Body of pancreas (tissue), 4 donors: ENCODE measurements at regions not wholly inside any gene's neighbourhood (a gene's known extent, or its start where the extent isn't known, plus 50 kb on each side); places are given as distances from the start of the nearest gene placed in this dataset.

ENCODE experiments used
- POLR2A ChIP-seq, 3 donors: fragments of 450-650 bp; IDR thresholded peaks; one replicate each; pipeline ENCODE4 v1.6.1; 2016; ENCODE audit warnings: antibody characterized with exemption in 3 of 3, mild to moderate bottlenecking in 2 of 3
- TF ChIP-seq, protein P1 (sequence below), 7 experiments: fragments of 450-650 bp in 4 of 7; fragments of 200-600 bp in 3 of 7; sonication (generic) in 3 of 7; IDR thresholded peaks; one replicate each; pipeline ENCODE4 v1.5.1; 2016 to 2019; ENCODE audit warnings: antibody characterized with exemption in 7 of 7

DNA sequence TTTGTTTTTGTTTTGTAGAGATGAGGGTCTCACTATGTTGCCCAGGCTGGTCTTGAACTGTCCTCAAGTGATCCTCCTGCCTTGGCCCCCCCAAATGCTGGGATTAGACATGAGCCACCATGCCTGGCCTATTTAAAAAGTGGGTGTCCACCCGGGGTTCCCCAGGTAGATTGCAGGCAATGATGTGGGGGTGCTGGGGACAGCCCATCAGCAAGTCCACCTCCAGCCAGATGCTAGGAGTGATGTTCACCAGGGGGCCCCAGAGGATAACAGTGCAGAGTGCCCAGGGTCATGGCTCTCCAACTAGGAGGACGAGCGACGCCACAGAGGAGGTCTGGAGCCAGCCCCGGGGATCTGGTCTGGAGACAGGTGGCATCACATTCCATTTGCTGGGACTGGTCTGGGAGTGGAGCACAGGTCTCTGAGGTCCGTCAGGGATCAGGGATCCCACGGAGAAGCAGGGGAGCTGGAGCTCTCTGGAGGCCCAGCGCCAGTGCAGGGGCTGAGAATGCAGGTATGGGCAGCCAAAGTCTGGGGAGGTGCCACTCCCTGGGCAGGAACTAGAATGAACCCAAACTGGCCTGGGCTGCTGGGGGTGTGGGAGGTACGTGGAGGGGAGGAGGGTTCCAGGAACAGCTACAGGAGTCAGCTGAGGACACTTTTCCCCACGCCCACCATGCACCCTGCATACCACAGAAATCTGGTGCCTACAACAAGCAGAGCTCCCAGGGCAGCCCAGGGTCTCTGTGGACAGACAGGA, 51.2 kb upstream of the PCSK6 start:
- TF ChIP-seq, protein P1, sequence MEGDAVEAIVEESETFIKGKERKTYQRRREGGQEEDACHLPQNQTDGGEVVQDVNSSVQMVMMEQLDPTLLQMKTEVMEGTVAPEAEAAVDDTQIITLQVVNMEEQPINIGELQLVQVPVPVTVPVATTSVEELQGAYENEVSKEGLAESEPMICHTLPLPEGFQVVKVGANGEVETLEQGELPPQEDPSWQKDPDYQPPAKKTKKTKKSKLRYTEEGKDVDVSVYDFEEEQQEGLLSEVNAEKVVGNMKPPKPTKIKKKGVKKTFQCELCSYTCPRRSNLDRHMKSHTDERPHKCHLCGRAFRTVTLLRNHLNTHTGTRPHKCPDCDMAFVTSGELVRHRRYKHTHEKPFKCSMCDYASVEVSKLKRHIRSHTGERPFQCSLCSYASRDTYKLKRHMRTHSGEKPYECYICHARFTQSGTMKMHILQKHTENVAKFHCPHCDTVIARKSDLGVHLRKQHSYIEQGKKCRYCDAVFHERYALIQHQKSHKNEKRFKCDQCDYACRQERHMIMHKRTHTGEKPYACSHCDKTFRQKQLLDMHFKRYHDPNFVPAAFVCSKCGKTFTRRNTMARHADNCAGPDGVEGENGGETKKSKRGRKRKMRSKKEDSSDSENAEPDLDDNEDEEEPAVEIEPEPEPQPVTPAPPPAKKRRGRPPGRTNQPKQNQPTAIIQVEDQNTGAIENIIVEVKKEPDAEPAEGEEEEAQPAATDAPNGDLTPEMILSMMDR (IDR thresholded peaks at IDR 0.05) = no peak
- no peak for TF ChIP-seq POLR2A (IDR thresholded peaks at IDR 0.05)
